HL-60/S4 treated with phorbol 12-myristate 13-acetate at 8.2 ng/mL for 4 days and 3 days (cell line): ENCODE measurements at regions not wholly inside any gene's neighbourhood (a gene's known extent, or its start where the extent isn't known, plus 50 kb on each side); places are given as distances from the start of the nearest gene placed in this dataset.

Source experiments
- in situ Hi-C: fragments of 300-500 bp; cut with MboI; formaldehyde crosslinking; loops from 2 replicates; pipeline ENCODE4 v1.15.0; 2022; ENCODE audit warnings: low sequenced_read_pairs

DNA sequence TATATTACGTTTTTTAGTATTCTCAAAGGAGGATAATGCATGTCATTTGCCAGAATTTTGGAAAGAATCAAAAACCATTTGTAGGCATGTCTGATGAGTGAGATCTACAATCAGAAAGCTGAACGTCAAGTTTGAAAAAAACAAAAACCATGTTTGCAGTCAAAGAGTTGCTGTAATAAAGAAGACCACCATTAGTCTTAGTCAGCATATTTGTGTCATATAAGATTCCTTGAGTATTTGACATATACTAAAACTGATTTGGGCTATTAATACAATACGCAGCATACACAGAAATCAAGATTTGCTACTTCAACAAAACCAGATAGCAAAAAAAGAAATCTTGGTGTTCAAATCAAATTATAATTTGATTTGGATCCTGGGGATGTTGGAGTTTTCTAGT is 247.5 kb downstream of the SAMD5 start:
- in situ Hi-C loops = no loop called here

DNA sequence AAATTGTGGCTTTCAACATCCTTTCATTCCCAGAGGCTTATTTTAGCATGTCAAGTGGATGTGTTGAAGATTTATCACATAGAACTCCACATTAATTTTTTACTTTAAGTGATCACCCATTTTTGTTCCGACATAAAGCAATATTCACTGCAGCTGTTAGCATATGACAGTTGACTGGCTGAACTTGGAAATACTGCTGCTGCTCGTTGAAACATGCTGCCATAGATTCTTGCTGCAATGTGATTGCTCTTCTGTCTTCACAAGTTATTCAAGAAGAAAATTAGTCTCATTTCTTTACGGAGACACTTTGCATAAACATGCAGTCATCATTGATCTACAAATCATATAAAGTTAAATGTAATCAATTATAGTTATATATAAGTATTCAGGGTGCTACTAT is 248.4 kb downstream of the SAMD5 start:
- in situ Hi-C loops = no loop called here

DNA sequence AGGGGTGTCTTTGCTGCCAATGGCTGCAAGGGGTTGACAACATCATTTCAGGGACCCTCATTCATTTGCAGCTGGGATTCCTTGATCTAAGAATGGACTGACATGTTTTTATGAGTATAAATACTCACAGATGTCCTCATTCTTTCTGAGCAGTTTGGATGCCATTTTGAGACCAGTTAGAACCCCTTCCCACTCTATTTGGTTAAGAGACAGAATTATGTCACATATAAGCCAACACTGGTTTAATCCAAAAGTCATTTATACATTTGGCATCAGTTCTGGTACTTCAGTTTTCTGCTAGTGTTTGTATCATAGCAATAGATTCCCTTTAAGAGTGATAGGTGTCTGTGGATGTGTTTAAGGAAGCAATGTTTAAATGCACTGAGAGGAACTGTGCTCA is 248.8 kb downstream of the SAMD5 start:
- in situ Hi-C loops = no loop called here

DNA sequence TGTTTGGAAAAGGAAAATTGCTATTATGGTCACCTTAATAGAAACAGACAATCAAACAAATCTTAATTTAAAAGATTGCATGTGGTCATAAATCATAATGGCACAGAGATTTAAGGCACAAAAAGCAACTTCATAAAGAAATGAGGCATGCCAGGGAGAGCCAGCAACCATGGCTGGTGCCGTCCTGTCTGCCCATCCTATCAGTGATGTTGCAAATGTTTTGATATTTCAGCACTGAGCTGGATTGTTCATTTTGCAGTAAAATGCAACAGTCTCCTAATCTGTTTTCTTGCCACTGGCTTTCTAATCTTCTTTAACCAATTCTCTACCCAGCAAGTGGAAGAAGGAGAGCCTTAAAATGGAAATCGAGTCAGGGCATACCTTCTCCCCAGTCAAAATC is 249.8 kb downstream of the SAMD5 start:
- in situ Hi-C loops = no loop called here

DNA sequence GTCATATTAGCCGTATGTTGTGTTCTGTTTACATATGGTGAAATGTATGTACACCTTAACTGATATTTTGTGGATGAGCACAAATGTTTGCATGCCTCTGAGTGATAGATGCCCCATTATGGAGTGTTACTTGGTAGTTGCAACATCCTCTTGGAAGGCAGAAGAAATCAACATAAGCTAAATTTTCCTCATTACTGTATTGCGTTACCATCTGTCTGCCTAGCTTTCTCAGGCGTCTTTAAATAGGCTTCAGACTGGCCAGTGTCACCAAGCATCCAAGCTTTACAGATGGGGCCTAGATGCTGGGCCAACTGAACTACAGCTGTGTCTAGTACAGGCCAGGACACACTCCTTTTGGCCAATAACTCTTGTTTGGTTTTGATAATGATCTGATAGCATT is 250.6 kb downstream of the SAMD5 start:
- in situ Hi-C loops = no loop called here

DNA sequence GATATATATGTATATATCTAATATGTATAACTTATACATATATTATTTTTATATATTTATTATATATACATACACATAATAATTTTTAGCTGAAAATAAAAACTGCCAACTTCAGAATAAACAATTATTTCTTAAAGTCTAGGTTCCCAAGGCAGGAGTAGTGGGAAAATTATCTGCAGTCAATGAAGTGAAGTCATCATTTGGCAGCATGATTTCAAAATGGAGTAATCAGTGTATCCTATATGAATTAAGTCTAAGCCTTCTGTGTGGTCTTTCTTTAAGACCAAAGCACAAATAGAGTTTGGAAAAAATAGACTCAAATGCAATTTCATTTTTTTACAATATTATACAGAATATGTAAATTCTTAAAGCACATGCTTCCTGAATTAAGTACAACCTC is 251.0 kb downstream of the SAMD5 start:
- in situ Hi-C loops = no loop called here

DNA sequence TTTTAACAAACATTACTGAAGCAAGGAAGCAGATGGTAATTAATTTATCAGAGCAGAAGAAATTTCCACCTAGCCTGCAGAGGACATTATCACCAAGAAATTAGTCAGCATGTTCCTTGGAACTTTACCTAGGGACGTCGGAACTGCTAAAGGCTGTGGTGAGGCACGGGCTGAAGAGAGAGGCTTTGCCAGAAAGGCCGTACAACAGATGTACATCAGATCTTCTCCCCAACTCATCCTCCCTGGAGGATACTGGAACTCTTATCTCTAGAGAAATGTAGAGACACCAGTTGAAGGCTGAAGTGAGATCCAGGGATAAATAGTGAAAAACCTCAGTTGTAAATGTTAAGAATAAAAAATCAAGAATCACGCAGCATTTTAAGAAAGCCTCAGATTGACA is 257.1 kb downstream of the SAMD5 start:
- in situ Hi-C loops = no loop called here

DNA sequence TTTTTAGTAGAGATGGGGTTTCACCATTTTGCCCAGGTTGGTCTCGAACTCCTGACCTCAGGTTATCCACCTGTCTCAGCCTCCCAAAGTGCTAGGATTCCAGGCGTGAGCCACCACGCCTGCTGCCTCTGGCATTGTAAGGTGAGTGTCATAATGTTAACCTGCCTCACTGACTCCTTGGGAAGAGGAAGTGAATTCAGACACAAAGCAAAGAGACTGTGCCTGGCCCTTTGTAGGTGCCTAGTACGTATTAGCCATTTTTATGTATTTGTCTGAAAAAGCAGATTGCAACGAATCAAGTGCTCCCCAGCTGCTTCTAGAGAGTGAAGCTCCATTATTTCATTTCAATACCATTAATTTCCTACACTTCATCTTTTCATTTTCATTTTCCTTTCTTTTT is 260.5 kb downstream of the SAMD5 start:
- in situ Hi-C loops = no loop called here

DNA sequence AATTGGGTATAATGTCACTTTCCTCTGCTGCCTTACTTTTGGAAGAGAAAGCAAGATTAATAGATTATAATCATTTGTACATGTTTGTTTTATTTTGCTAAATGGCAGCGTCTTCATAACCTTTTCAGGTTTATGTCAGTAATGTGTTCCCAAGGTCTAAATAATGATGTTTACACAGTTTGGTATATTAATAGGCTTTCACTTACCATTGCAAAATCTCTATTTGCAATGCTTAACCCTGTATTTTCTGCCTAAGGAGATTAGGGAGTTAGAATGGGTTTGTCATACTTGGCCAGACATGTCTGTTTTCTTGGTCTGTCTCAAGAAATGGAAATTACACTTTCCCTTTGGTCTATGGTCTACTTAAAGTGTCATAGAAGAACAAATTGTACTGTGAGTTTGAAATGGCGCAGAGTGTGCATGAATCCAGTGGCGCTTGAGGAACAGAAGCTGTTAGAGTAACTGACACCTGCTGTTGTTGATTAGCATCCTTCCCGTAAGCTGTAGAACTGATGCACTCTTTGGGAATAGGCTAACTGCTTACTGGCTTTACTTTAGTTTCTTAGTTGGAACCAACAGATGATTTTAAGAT is 261.1 kb downstream of the SAMD5 start:
- in situ Hi-C loops = no loop called here

DNA sequence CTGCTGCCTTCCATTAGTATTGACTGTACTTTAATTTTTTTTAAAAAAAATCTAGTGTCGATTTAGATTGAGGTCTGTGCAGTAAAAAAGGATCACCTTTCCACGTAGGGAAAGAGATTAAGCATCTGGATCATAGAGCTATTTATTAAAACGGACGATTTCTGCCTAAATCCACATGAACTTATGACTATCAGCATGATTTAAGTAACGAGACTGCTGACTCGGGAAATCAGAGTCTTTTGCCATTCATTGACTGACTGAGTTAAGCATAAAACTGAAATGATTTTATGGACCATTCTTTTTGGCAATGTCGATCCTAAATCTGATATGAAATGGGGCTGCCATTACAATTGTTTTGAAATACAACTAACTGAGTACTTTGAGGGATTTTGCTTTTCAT is 261.7 kb downstream of the SAMD5 start:
- in situ Hi-C loops = no loop called here

DNA sequence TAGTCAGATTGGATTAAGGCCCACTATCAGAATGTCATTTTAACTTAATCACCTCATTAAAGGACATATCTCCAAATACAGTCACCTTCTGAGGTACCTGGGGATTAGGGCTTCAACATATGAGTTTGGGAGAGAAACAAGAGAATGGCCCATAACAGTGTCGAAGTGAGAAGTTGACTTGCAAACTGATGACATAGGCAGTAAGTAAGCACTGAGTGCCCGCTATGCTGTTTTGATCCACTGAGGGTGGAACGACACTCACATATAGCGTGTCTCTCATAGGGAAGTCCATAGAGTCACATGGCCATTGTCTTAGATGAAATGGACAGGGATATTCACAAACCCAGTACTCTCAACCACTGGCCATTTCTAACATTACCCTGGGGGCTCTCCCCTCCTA is 264.2 kb downstream of the SAMD5 start:
- in situ Hi-C loops = no loop called here

DNA sequence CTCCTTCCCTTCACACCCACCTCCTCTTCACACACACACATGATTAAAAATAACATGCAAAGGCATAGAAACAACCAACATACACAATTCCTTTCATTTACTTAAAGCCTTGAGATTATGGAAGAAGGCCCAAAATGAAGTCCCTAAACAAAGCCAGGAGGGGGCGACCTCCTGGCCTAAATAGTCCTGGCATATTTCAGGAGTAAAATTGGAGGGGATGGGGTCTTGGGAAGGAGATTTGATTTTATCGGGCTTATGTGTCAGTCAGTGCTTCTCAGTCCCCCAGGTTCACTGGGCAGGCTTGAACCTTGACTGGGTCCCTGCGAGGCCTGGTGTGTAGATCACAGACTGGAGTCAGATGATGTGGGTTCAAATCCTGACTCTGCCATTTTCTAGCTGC is 266.4 kb downstream of the SAMD5 start:
- in situ Hi-C loops = no loop called here

DNA sequence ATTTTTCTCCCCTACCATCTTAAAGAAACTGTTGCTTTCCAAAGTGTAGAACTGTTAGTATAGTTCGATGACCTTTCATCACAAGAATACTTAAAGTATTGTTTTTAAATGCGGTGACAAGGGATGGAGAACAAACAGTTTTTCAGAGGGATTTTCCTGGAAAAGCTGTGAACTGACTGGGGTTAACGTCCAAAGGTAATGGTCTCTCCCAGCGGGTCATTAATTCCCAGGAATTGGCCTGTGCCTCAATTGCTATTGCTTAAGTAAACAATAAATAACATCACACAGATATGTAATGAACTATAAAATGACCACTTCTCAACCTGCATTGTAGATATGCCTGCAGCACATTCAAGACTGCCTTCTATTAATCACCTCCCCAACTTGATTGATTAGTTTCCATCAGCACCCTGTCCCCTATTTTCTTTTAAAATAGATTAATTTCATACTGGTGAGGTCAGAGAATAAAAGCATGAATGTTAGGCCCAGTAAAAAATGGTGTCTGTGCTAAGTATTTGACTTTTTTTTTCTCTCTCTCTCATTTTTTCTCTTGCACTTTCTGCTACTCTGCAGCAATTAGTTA is 268.2 kb downstream of the SAMD5 start:
- in situ Hi-C loops = no loop called here

DNA sequence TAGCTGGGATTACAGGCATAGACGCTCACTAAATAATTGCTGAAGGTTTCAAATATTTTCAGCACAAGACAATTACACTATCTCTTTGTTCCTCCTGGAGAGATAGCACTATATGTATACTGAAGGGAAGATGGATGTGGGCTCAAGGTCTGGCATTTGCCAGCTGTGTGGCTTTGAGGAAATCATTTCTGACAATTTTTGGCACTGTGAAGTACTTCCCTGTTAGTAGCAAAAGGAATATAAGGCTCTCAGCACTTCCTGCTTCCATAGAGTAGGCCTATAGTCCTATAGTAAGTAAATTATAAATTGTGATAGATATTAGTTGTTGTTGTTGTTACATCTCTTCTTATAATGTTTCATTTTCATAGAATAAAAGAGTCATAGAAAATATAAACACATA is 271.1 kb downstream of the SAMD5 start:
- in situ Hi-C loops = no loop called here

DNA sequence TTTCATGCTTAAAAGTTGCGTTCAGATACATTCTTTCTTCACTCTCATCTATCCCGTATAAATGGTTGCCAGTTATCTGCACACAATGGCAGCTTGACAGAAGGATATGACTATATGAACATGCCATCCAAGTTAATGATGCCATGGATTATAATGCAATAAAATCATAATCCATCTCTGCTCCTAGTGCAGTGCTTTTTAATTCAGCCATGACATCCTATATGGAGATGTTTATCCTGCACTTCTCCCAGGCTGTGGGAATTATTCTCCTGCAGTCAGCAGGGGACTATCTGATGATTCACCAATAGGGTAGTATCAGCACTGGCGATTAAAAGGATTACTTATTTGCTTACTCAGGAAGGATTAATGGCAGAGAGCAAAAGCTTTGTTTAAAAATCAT is 273.8 kb downstream of the SAMD5 start:
- in situ Hi-C loops = no loop called here

DNA sequence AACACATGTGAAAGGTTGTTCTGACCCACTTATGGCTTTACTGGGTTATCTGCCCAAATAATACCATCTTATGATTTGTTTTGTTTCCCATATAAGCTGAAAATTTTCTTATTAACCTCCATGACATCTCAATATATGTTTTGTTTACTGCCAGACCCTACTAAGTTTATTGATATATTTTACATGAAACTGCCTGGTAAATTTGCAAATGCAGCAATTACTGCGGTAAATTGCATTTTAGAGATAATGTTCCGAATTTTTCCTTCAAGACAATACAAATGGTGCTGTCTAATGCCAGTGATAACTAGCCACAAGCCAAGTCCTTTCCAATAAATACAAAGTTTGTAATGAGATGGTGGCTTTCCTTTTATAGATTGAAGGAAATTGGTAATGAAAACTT is 275.9 kb downstream of the SAMD5 start:
- in situ Hi-C loops = no loop called here

DNA sequence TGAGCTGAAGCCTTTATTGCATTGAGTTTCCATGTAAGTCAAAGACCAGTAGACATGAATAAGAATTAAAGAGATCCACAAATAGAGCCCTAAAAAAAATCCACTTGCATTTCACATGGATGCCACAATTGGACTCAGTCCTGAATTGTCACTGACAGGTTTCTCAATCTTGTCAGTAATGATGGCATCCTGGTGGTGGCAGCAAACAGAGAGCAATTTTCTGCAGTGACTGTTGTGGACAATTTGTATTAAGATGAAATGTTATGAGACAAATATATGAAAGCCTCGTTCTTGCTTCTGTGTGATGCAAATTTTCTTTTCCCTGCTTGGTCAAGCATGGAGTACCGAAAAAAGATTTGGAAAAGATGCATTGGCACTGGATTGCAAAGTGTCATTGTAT is 278.9 kb downstream of the SAMD5 start:
- in situ Hi-C loops = no loop called here

DNA sequence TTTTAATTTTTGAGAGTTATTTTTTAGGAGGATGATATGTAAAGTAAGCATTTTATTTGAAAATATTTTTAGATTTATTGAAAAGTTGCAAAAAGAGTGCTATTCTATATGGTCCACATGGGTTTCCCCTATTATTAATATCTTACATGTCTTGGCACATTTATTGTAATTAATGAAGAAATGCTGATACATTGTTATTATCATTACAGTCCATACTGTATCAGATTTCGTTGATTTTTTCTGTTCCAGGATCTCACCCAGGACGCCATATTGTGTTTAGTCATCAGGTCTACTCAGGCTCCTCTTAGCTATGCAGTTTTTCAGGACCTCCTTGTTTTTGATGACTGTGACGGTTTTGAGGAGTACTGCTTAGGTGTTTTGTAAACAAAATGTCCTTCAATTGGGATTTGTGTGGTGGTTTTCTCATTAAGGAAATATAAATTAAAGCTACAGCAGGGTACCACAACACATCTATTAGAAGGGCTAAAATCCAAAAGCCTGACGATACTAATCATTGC is 281.0 kb downstream of the SAMD5 start:
- in situ Hi-C loops = no loop called here

DNA sequence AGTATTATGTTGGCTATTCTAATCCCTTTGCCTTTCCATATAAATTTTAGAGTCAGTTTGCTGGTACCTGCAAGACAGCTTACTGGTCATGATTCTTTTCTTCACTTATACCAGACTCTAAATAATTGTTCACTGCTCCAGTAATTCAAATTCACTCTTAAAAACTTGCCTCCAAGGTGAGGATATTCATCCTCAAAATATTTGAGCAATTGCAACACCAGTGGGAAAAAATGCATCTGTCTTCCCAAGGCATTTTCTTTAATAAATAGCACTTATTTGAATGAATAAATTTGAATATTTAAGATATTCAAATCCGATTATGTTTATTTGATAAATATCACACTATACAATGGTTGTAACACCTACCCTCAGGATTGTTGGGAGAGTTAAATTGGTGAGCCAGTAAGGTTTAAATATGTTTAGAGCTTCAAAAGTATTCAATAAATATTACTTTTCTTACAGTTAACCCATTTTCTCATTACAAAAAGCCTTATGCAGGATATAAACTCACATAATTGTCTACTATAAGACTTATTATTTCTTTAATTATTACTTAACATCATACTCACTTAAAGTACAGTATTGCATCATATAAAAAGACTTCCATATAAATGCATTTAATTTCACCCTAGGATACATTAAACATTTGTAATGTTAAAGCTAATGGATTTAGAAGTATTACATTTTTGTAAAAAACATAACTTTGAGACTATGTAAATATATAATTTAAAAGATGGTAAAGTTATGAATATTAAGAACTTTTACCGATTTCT is 285.6 kb downstream of the SAMD5 start:
- in situ Hi-C loops = no loop called here

DNA sequence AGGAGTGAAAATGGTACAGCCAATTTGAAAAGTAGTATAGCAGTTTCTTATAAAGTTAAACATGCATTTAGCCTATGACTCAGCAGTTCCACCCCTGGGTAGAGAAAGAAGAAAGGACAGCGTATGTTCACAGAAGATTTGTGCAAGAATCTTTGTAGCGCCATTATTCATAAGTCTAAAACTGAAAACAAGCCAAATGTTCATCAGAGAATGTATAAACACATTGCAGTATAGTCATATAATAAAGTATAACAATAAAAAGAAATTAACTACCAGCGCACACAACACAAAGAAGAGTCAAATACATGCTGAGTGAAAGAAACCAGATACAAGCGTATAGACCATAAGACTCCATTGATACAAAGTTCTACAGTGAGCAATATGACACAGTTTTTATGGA is 294.0 kb downstream of the SAMD5 start:
- in situ Hi-C loops = no loop called here

DNA sequence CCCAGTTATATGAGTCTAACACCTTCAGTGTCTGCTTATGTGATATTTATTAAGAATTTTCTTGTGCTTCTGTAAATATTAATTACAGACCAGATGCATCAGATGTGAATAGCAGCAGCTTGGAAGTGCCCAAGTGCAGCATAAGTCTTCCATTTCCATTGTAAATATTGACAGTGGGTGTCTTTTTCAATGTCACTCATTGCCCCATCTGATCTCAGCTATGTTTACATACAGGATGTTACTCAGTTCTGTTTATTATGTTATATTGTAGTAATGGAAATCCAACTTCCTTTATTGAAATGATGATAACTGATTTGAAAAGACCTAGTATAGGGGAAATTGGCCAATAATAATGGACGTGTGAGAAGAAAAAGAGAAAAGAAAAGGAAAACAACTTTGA is 296.7 kb downstream of the SAMD5 start:
- in situ Hi-C loops = no loop called here

DNA sequence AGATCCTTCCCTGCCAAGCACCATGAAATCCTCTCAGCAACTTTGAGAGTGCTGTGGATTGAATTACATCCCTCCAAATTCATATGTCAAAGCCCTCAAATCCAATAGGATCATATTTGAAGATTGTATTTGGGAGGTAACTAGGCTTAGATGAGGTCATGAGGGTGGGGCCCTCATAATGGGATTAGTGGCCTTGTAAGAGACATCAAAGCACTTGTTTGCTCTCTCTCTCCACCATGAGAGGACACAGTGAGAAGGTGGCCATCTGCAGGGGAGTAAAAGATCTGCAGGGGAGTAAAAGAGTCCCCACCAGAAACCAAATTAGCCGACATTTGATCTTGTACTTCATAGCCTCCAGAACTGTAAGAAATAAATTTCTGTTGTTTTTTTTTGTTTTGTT is 298.2 kb downstream of the SAMD5 start:
- in situ Hi-C loops = no loop called here
